B cell (primary cell): ENCODE measurements at regions not wholly inside any gene's neighbourhood (a gene's known extent, or its start where the extent isn't known, plus 50 kb on each side); places are given as distances from the start of the nearest gene placed in this dataset.

ENCODE experiments used
- EZH2 ChIP-seq: IDR thresholded peaks from 2 replicates; pipeline ENCODE4 v1.6.1; 2012; ENCODE audit warnings: borderline replicate concordance, low read depth, mild to moderate bottlenecking, moderate library complexity, low read length; ENCODE audit not compliant: insufficient read depth, poor library complexity, severe bottlenecking
- TF ChIP-seq, protein P1 (sequence below): fragments of 200-600 bp; IDR thresholded peaks from one replicate; pipeline ENCODE4 v1.8.0; 2022; ENCODE audit warnings: antibody characterized with exemption, mild to moderate bottlenecking

GRCh38 chr5:156237361-156237760, 89.6 kb upstream of the SGCD start:
- TF ChIP-seq, protein P1, sequence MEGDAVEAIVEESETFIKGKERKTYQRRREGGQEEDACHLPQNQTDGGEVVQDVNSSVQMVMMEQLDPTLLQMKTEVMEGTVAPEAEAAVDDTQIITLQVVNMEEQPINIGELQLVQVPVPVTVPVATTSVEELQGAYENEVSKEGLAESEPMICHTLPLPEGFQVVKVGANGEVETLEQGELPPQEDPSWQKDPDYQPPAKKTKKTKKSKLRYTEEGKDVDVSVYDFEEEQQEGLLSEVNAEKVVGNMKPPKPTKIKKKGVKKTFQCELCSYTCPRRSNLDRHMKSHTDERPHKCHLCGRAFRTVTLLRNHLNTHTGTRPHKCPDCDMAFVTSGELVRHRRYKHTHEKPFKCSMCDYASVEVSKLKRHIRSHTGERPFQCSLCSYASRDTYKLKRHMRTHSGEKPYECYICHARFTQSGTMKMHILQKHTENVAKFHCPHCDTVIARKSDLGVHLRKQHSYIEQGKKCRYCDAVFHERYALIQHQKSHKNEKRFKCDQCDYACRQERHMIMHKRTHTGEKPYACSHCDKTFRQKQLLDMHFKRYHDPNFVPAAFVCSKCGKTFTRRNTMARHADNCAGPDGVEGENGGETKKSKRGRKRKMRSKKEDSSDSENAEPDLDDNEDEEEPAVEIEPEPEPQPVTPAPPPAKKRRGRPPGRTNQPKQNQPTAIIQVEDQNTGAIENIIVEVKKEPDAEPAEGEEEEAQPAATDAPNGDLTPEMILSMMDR = no peak
- TF ChIP-seq EZH2 = no peak
